ENCODE measurements at regions not wholly inside any gene's neighbourhood (a gene's known extent, or its start where the extent isn't known, plus 50 kb on each side); places are given as distances from the start of the nearest gene placed in this dataset.

GRCh38 chr5:158304607-158305006, 445.7 kb upstream of the CLINT1 start:
- TF ChIP-seq POLR2AphosphoS5 (IDR thresholded peaks at IDR 0.05) (no peak), CTCF (IDR thresholded peaks at IDR 0.05) (no peak), EP300 (IDR thresholded peaks at IDR 0.05) (no peak), POLR2A (IDR thresholded peaks at IDR 0.05) (no peak)
